Occipital lobe (tissue), 1 donor: ENCODE measurements at regions not wholly inside any gene's neighbourhood (a gene's known extent, or its start where the extent isn't known, plus 50 kb on each side); places are given as distances from the start of the nearest gene placed in this dataset.

Experiments
- DNase-seq: peaks from one replicate; lab custom pipeline; 2025; lab: John Stamatoyannopoulos, UW

- DNase-seq: no peak
Observed at GRCh38 chr3:76879959-76880358, 159.9 kb upstream of the ROBO2 start.

GRCh38 chr3:76886761-76887500 is 153.0 kb upstream of the ROBO2 start:
- no peak for DNase-seq

GRCh38 chr3:76888856-76889255 is 151.0 kb upstream of the ROBO2 start:
- DNase-seq: no peak

GRCh38 chr3:76889911-76890310 is 150.0 kb upstream of the ROBO2 start:
- no peak for DNase-seq

GRCh38 chr3:76897076-76897475 is 142.8 kb upstream of the ROBO2 start:
- no peak for DNase-seq

- DNase-seq: no peak
Observed at GRCh38 chr3:76900596-76900995, 139.3 kb upstream of the ROBO2 start.

GRCh38 chr3:76908156-76908555 is 131.7 kb upstream of the ROBO2 start:
- no peak for DNase-seq

- no peak for DNase-seq
Observed at GRCh38 chr3:76912841-76913383, 127.0 kb upstream of the ROBO2 start.

GRCh38 chr3:76917436-76917835 is 122.5 kb upstream of the ROBO2 start:
- DNase-seq: no peak

GRCh38 chr3:76920511-76920910 is 119.4 kb upstream of the ROBO2 start:
- no peak for DNase-seq

- DNase-seq: no peak
Observed at GRCh38 chr3:76923485-76923884, 116.4 kb upstream of the ROBO2 start.

- no peak for DNase-seq
Observed at GRCh38 chr3:76930712-76931111, 109.2 kb upstream of the ROBO2 start.

- no peak for DNase-seq
Observed at GRCh38 chr3:76933245-76933644, 106.7 kb upstream of the ROBO2 start.

- no peak for DNase-seq
Observed at GRCh38 chr3:76938962-76939361, 100.9 kb upstream of the ROBO2 start.

GRCh38 chr3:76940181-76940770 is 99.6 kb upstream of the ROBO2 start:
- DNase-seq: no peak

GRCh38 chr3:76941376-76941775 is 98.5 kb upstream of the ROBO2 start:
- no peak for DNase-seq

- DNase-seq: no peak
Observed at GRCh38 chr3:76942101-76942500, 97.8 kb upstream of the ROBO2 start.

- DNase-seq: no peak
Observed at GRCh38 chr3:76943058-76943457, 96.8 kb upstream of the ROBO2 start.

- DNase-seq: no peak
Observed at GRCh38 chr3:76943671-76944070, 96.2 kb upstream of the ROBO2 start.

- DNase-seq: no peak
Observed at GRCh38 chr3:76949033-76949432, 90.9 kb upstream of the ROBO2 start.

GRCh38 chr3:76949462-76949861 is 90.4 kb upstream of the ROBO2 start:
- no peak for DNase-seq

GRCh38 chr3:76950590-76950989 is 89.3 kb upstream of the ROBO2 start:
- DNase-seq: no peak

GRCh38 chr3:76954412-76954811 is 85.5 kb upstream of the ROBO2 start:
- DNase-seq: no peak
